DND-41 (cell line): ENCODE measurements at regions not wholly inside any gene's neighbourhood (a gene's known extent, or its start where the extent isn't known, plus 50 kb on each side); places are given as distances from the start of the nearest gene placed in this dataset.

Experiments
- CTCF ChIP-seq: IDR thresholded peaks from 2 replicates; pipeline ENCODE4 v1.5.1; 2012; ENCODE audit warnings: borderline replicate concordance, low read length, moderate library complexity, mild to moderate bottlenecking; ENCODE audit not compliant: poor library complexity, severe bottlenecking; ENCODE audit errors: extremely low read depth
- EZH2 ChIP-seq: IDR thresholded peaks from 3 replicates; pipeline ENCODE4 v1.6.1; 2012; ENCODE audit warnings: borderline replicate concordance, low read depth, mild to moderate bottlenecking, moderate library complexity, low read length, inconsistent platforms; ENCODE audit not compliant: severe bottlenecking

- TF ChIP-seq CTCF = no peak
- TF ChIP-seq EZH2 = no peak
Measured at GRCh38 chr9:89802781-89803355, 198.1 kb downstream of the GADD45G start.
